Neural progenitor cell (in vitro differentiated cells): ENCODE measurements at regions not wholly inside any gene's neighbourhood (a gene's known extent, or its start where the extent isn't known, plus 50 kb on each side); places are given as distances from the start of the nearest gene placed in this dataset.

Experiments
- DNase-seq: peaks from one replicate; pipeline ENCODE4 v3.0.0-alpha.2; 2016; ENCODE audit warnings: low spot score
- H2AFZ ChIP-seq: fragments of 200-600 bp; sonication (generic); replicated peaks from 2 replicates; pipeline ENCODE4 v1.6.1; 2016; ENCODE audit warnings: antibody characterized with exemption
- H3F3A ChIP-seq: fragments of 200-600 bp; sonication (generic); 2 replicates; pipeline ENCODE4 v1.6.1; 2016; ENCODE audit warnings: antibody characterized with exemption, low read depth
- H3K27ac ChIP-seq: fragments of 200-600 bp; sonication (generic); 2 replicates; pipeline ENCODE4 v1.5.1; 2016; ENCODE audit warnings: mild to moderate bottlenecking
- H3K27me3 ChIP-seq: fragments of 200-600 bp; sonication (generic); 2 replicates; pipeline ENCODE4 v1.6.1; 2016; ENCODE audit warnings: mild to moderate bottlenecking, moderate library complexity
- H3K36me3 ChIP-seq: fragments of 200-600 bp; sonication (generic); 2 replicates; pipeline ENCODE4 v1.5.1; 2016
- H3K4me1 ChIP-seq: fragments of 200-600 bp; sonication (generic); 2 replicates; pipeline ENCODE4 v1.6.1; 2016; ENCODE audit warnings: mixed run types
- H3K4me2 ChIP-seq: fragments of 200-600 bp; sonication (generic); 2 replicates; pipeline ENCODE4 v1.6.1; 2016
- H3K4me3 ChIP-seq: fragments of 200-600 bp; sonication (generic); 2 replicates; pipeline ENCODE4 v1.5.1; 2016
- H3K79me2 ChIP-seq: fragments of 200-600 bp; sonication (generic); 2 replicates; pipeline ENCODE4 v1.6.1; 2016; ENCODE audit warnings: low read depth
- H3K9ac ChIP-seq: fragments of 200-600 bp; sonication (generic); 2 replicates; pipeline ENCODE4 v1.6.1; 2016
- H3K9me3 ChIP-seq: fragments of 200-600 bp; sonication (generic); 2 replicates; pipeline ENCODE4 v1.5.1; 2016; ENCODE audit warnings: low read depth
- H4K20me1 ChIP-seq: fragments of 200-600 bp; sonication (generic); 2 replicates; pipeline ENCODE4 v1.6.1; 2016; ENCODE audit warnings: low read depth
- H3K27ac Mint-ChIP-seq: 3 replicates; pipeline ENCODE4 v1.8.0; 2021; ENCODE audit warnings: mixed read lengths
- H3K27me3 Mint-ChIP-seq: 2 replicates; pipeline ENCODE4 v1.8.0; 2022; ENCODE audit warnings: low read depth, mild to moderate bottlenecking, inconsistent platforms, moderate library complexity, mixed read lengths; ENCODE audit not compliant: insufficient read depth
- H3K36me3 Mint-ChIP-seq: 3 replicates; pipeline ENCODE4 v1.8.0; 2021; ENCODE audit warnings: mixed read lengths
- H3K4me1 Mint-ChIP-seq: 3 replicates; pipeline ENCODE4 v1.8.0; 2021; ENCODE audit warnings: mixed read lengths
- H3K4me3 Mint-ChIP-seq: 3 replicates; pipeline ENCODE4 v1.8.0; 2021; ENCODE audit warnings: mild to moderate bottlenecking, moderate library complexity, mixed read lengths
- H3K9me3 Mint-ChIP-seq: 3 replicates; pipeline ENCODE4 v1.8.0; 2020; ENCODE audit warnings: mixed read lengths
- EZH2 ChIP-seq: fragments of 200-600 bp; sonication (generic); IDR thresholded peaks from 2 replicates; pipeline ENCODE4 v1.6.1; 2017; ENCODE audit warnings: antibody characterized with exemption, mild to moderate bottlenecking, moderate library complexity
- EZH2phosphoT487 ChIP-seq: fragments of 200-600 bp; sonication (generic); IDR thresholded peaks from 2 replicates; pipeline ENCODE4 v1.6.1; 2017; ENCODE audit warnings: antibody characterized with exemption
- TF ChIP-seq, protein P1 (sequence below): fragments of 200-600 bp; sonication (generic); IDR thresholded peaks from 2 replicates; pipeline ENCODE4 v1.5.1; 2017; ENCODE audit warnings: antibody characterized with exemption, mild to moderate bottlenecking

DNA sequence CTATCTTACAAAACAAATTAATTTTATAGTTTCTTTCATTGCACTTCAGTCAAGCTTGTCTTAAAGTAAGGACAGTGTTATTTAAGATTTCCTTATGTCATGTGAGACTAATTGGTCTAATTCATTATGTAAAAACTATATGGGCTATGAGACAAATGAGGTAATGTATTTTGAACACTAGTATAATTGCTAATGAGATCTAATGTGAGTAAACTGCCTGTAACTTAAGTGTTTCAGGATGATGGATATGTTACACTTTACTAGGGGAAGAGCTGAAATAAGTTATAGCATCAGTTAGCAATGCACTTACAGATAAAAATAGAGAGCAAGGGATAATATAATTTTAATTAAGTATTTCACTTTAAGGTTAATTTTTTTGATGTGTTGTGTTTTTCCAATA lies 386.3 kb upstream of the MAP3K7 start:
- Mint-ChIP-seq H3K36me3 (no peaks in the 10 kb centered on the region), H3K27ac (no peak overlapping the region), H3K4me1 (peaks cover 6% of the 10 kb centered on the region), H3K27me3 (peaks cover 2% of the 10 kb centered on the region), H3K4me3 (no peak overlapping the region), H3K9me3 (no peaks in the 10 kb centered on the region)
- Histone ChIP-seq H3K9me3 (no peaks in the 10 kb centered on the region), H3K9ac (no peak overlapping the region), H3K79me2 (no peaks in the 10 kb centered on the region), H3K27me3 (no peaks in the 10 kb centered on the region), H3K27ac (no peak overlapping the region), H3K4me2 (no peak overlapping the region), H3F3A (no peaks in the 10 kb centered on the region), H3K4me3 (no peak overlapping the region), H3K4me1 (peaks cover 8% of the 10 kb centered on the region), H4K20me1 (no peaks in the 10 kb centered on the region), H3K36me3 (no peaks in the 10 kb centered on the region), H2AFZ (no peak overlapping the region)
- TF ChIP-seq EZH2: no peak
- no peak for DNase-seq

DNA sequence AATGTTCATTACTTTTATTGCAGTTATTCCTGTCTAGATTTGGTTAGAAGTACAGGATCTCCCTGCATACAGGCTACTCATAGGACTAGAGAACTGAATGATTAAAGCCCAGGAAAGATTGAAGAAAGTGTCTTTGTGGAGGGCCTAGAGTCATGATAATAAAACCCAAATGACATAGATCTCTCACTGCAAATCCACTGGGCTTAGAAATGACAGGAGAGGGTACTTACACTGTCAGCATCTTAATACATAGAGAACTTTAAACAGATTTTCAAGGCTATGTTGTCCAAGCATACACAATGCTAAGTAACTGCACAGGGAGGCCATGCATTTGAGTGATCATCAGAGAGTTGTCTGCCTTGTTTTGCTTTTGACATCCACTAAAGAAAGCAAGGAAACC lies 383.8 kb upstream of the MAP3K7 start:
- no peak overlapping the region for H3K9ac ChIP-seq
- H3F3A ChIP-seq: no peaks in the 10 kb centered on the region
- no peaks in the 10 kb centered on the region for H3K79me2 ChIP-seq
- no peak overlapping the region for H3K4me3 ChIP-seq
- Mint-ChIP-seq H3K27me3 (peaks cover 2% of the 10 kb centered on the region), H3K4me1 (peaks cover 6% of the 10 kb centered on the region), H3K4me3 (no peak overlapping the region), H3K27ac (no peak overlapping the region), H3K9me3 (no peaks in the 10 kb centered on the region), H3K36me3 (no peaks in the 10 kb centered on the region)
- no peaks in the 10 kb centered on the region for H3K36me3 ChIP-seq
- TF ChIP-seq, protein P1, sequence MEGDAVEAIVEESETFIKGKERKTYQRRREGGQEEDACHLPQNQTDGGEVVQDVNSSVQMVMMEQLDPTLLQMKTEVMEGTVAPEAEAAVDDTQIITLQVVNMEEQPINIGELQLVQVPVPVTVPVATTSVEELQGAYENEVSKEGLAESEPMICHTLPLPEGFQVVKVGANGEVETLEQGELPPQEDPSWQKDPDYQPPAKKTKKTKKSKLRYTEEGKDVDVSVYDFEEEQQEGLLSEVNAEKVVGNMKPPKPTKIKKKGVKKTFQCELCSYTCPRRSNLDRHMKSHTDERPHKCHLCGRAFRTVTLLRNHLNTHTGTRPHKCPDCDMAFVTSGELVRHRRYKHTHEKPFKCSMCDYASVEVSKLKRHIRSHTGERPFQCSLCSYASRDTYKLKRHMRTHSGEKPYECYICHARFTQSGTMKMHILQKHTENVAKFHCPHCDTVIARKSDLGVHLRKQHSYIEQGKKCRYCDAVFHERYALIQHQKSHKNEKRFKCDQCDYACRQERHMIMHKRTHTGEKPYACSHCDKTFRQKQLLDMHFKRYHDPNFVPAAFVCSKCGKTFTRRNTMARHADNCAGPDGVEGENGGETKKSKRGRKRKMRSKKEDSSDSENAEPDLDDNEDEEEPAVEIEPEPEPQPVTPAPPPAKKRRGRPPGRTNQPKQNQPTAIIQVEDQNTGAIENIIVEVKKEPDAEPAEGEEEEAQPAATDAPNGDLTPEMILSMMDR: no peak
- TF ChIP-seq EZH2phosphoT487 (no peak), EZH2 (no peak)
- H3K27ac ChIP-seq: no peak overlapping the region
- no peaks in the 10 kb centered on the region for H3K9me3 ChIP-seq
- no peak overlapping the region for H3K4me2 ChIP-seq
- H4K20me1 ChIP-seq: no peaks in the 10 kb centered on the region
- H2AFZ ChIP-seq: no peak overlapping the region
- H3K4me1 ChIP-seq: peaks cover 8% of the 10 kb centered on the region
- DNase-seq: no peak
- H3K27me3 ChIP-seq: no peaks in the 10 kb centered on the region

DNA sequence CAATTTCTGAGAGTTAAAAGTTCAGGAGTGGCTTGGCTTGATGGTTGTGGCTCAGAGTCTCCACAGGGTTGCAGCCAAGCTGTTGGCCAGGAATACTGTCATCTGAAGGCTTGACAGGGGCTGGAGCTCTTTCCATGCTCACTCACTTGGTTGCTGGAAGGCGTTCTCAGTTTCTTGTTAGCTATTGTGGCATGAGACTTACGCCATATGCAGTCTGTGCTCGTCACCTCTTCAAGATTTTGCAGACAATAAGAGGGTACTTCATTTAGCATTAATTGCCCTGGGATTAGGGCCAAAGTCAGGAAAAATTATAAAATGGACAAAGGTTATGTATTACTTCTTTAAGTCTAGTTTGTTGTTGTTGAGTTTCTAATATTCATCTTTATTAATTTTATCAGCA lies 380.6 kb upstream of the MAP3K7 start:
- H3K36me3 ChIP-seq: no peaks in the 10 kb centered on the region
- H3K27me3 ChIP-seq: no peaks in the 10 kb centered on the region
- Mint-ChIP-seq H3K36me3 (no peaks in the 10 kb centered on the region), H3K9me3 (no peaks in the 10 kb centered on the region), H3K27ac (no peak overlapping the region), H3K27me3 (no peaks in the 10 kb centered on the region), H3K4me1 (peaks cover 6% of the 10 kb centered on the region), H3K4me3 (no peak overlapping the region)
- H3K9me3 ChIP-seq: no peaks in the 10 kb centered on the region
- no peak overlapping the region for H3K4me2 ChIP-seq
- H3F3A ChIP-seq: peaks cover 15% of the 10 kb centered on the region
- no peak for TF ChIP-seq EZH2phosphoT487
- TF ChIP-seq EZH2: no peak
- TF ChIP-seq, protein P1: no peak
- peaks cover 8% of the 10 kb centered on the region for H3K4me1 ChIP-seq
- no peaks in the 10 kb centered on the region for H3K79me2 ChIP-seq
- no peak overlapping the region for H2AFZ ChIP-seq
- no peak overlapping the region for H3K9ac ChIP-seq
- DNase-seq: no peak
- no peak overlapping the region for H3K4me3 ChIP-seq
- no peaks in the 10 kb centered on the region for H4K20me1 ChIP-seq
- H3K27ac ChIP-seq: no peak overlapping the region

DNA sequence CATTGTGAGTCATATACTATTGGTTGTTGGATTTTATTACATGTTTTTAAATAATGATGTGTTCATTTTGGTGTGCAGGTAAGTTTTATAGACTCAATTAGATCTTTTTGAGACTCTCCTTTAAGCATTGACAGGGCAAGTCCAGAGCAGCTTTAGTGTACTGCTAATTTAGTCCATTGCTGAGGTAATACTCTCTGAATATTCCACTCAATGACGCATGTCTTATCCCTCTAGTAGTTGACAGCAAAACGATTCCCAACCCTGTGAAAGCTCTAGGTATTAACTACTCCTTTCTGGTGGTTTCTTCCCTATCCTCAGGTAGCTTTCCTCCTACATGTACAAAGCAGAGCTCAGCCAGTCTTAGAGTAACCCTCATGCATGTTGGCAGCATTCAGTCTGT lies 373.5 kb upstream of the MAP3K7 start:
- no peaks in the 10 kb centered on the region for H3K36me3 ChIP-seq
- no peaks in the 10 kb centered on the region for H3K79me2 ChIP-seq
- Mint-ChIP-seq H3K4me1 (no peaks in the 10 kb centered on the region), H3K4me3 (no peak overlapping the region), H3K36me3 (no peaks in the 10 kb centered on the region), H3K27ac (no peak overlapping the region), H3K27me3 (no peaks in the 10 kb centered on the region), H3K9me3 (no peaks in the 10 kb centered on the region)
- no peak overlapping the region for H3K4me3 ChIP-seq
- no peaks in the 10 kb centered on the region for H3K4me1 ChIP-seq
- H3K9ac ChIP-seq: no peak overlapping the region
- no peaks in the 10 kb centered on the region for H4K20me1 ChIP-seq
- no peaks in the 10 kb centered on the region for H3K9me3 ChIP-seq
- no peak overlapping the region for H3K27ac ChIP-seq
- DNase-seq: no peak
- H2AFZ ChIP-seq: peak overlapping the region; percentile 38
- no peaks in the 10 kb centered on the region for H3K27me3 ChIP-seq
- TF ChIP-seq EZH2phosphoT487: no peak
- TF ChIP-seq EZH2: no peak
- TF ChIP-seq, protein P1: no peak
- no peak overlapping the region for H3K4me2 ChIP-seq
- H3F3A ChIP-seq: peaks cover 15% of the 10 kb centered on the region
